ENCODE measurements at regions not wholly inside any gene's neighbourhood (a gene's known extent, or its start where the extent isn't known, plus 50 kb on each side); places are given as distances from the start of the nearest gene placed in this dataset.

DNA sequence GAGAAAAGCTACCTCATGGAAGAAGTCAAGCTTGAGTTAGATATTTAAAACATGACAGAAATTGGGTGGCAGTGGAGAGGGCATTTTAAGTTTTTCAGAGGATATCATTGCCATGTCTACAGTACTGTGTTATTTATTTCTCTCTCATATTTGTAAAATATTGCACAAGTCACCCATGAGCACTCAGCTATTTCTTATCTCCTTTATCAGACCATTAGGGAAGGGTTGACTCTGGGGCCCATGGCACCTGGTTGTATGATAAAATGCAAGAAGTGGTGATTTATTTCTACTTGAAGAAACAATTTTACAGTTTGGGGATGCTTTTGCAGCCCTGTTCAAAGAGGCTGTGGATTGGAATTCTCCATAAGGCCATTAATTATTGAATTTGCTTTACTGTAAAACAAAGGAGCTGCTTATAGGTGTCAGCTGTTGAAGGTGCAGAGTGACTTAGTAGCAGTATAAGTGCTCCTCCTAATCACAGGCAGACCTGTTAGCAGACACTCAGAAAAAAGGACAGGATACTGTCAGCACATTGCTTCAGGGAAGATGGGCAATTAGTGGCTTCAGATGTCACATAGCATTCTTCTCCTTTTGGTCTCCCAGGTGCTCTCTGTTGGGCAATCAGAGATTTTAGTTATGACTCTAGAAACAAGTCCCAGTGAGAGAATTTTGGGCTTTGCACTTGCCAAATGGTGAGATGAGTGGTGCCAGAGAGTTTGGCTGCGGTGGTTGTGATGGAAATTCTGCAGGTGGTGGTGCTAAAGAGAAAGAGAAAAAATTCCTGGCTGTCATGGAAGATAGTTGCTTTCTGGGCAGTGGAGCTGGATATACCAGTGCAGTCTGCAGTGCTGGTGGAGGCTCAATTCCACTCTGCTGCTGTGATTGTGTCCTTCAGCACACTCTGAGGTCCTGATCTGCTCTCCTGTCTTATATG is 129.7 kb upstream of the ROPN1 start:
- TF ChIP-seq, protein P1, sequence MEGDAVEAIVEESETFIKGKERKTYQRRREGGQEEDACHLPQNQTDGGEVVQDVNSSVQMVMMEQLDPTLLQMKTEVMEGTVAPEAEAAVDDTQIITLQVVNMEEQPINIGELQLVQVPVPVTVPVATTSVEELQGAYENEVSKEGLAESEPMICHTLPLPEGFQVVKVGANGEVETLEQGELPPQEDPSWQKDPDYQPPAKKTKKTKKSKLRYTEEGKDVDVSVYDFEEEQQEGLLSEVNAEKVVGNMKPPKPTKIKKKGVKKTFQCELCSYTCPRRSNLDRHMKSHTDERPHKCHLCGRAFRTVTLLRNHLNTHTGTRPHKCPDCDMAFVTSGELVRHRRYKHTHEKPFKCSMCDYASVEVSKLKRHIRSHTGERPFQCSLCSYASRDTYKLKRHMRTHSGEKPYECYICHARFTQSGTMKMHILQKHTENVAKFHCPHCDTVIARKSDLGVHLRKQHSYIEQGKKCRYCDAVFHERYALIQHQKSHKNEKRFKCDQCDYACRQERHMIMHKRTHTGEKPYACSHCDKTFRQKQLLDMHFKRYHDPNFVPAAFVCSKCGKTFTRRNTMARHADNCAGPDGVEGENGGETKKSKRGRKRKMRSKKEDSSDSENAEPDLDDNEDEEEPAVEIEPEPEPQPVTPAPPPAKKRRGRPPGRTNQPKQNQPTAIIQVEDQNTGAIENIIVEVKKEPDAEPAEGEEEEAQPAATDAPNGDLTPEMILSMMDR (IDR thresholded peaks at IDR 0.05) = no peak
- TF ChIP-seq POLR2A (IDR thresholded peaks at IDR 0.05) = no peak
